Endodermal cell (in vitro differentiated cells): ENCODE measurements at regions not wholly inside any gene's neighbourhood (a gene's known extent, or its start where the extent isn't known, plus 50 kb on each side); places are given as distances from the start of the nearest gene placed in this dataset.

Experiments used
- DNase-seq: peaks from one replicate; pipeline ENCODE4 v3.0.0-alpha.2; 2017
- H3K27ac ChIP-seq: 2 replicates; pipeline ENCODE4 v1.5.1; 2013; ENCODE audit warnings: mild to moderate bottlenecking, low read depth, low read length, moderate library complexity
- H3K27me3 ChIP-seq: 2 replicates; pipeline ENCODE4 v1.6.1; 2013; ENCODE audit warnings: mild to moderate bottlenecking, low read length, moderate library complexity; ENCODE audit not compliant: insufficient read depth, control insufficient read depth, poor library complexity, severe bottlenecking
- H3K36me3 ChIP-seq: 2 replicates; pipeline ENCODE4 v1.7.0; 2013; ENCODE audit warnings: mild to moderate bottlenecking, low read length, moderate library complexity; ENCODE audit not compliant: control insufficient read depth, insufficient read depth
- H3K4me1 ChIP-seq: one replicate; pipeline ENCODE4 v1.7.0; 2013; ENCODE audit warnings: low read length; ENCODE audit not compliant: control insufficient read depth, insufficient read depth
- H3K4me3 ChIP-seq: 2 replicates; pipeline ENCODE4 v1.5.1; 2013; ENCODE audit warnings: mild to moderate bottlenecking, low read length, moderate library complexity
- H3K9ac ChIP-seq: 2 replicates; pipeline ENCODE4 v1.6.1; 2013; ENCODE audit warnings: mild to moderate bottlenecking, low read length, moderate library complexity; ENCODE audit not compliant: poor library complexity, severe bottlenecking; ENCODE audit errors: extremely low read depth
- H3K9me3 ChIP-seq: 2 replicates; pipeline ENCODE4 v1.6.1; 2013; ENCODE audit warnings: mild to moderate bottlenecking, low read length, moderate library complexity; ENCODE audit not compliant: control insufficient read depth
- H3K27ac Mint-ChIP-seq: 2 replicates; pipeline ENCODE4 v1.8.0; 2020; ENCODE audit warnings: mixed read lengths
- H3K27me3 Mint-ChIP-seq: 2 replicates; pipeline ENCODE4 v1.8.0; 2021; ENCODE audit warnings: mild to moderate bottlenecking, mixed read lengths; ENCODE audit not compliant: insufficient read depth
- H3K36me3 Mint-ChIP-seq: 2 replicates; pipeline ENCODE4 v1.8.0; 2020; ENCODE audit warnings: low read depth, mixed read lengths
- H3K4me1 Mint-ChIP-seq: 2 replicates; pipeline ENCODE4 v1.8.0; 2020; ENCODE audit warnings: mixed read lengths
- H3K4me3 Mint-ChIP-seq: 2 replicates; pipeline ENCODE4 v1.8.0; 2020; ENCODE audit warnings: mild to moderate bottlenecking, moderate library complexity, mixed read lengths
- H3K9me3 Mint-ChIP-seq: 2 replicates; pipeline ENCODE4 v1.8.0; 2020; ENCODE audit warnings: mild to moderate bottlenecking, mixed read lengths
- CTCF ChIP-seq: fragments of 200-600 bp; sonication (generic); conservative IDR thresholded peaks from 2 replicates; pipeline ENCODE4 v1.5.0; 2021; ENCODE audit warnings: antibody characterized with exemption, mild to moderate bottlenecking
- WGBS, 2 experiments: methylation state at CpG; one replicate each; pipeline versions ENCODE4 v1.1.5 to v1.1.7; 2013; ENCODE audit warnings: missing lambda C conversion rate in 2 of 2, mixed read lengths in 1 of 2; ENCODE audit not compliant: insufficient coverage in 1 of 2, insufficient read length in 1 of 2; 5-methylcytosine and 5-hydroxymethylcytosine counted together

GRCh38 chr12:127275416-127275815, 991.6 kb upstream of the TMEM132C start:
- no peaks in the 10 kb centered on the region for H3K4me1 Mint-ChIP-seq
- no peak overlapping the region for H3K4me3 Mint-ChIP-seq
- no peaks in the 10 kb centered on the region for H3K36me3 ChIP-seq
- H3K4me1 ChIP-seq: no peaks in the 10 kb centered on the region
- peaks cover 24% of the 10 kb centered on the region for H3K27me3 Mint-ChIP-seq
- H3K9ac ChIP-seq: no peak overlapping the region
- no peaks in the 10 kb centered on the region for H3K9me3 Mint-ChIP-seq
- no peak for TF ChIP-seq CTCF
- no peak overlapping the region for H3K27ac Mint-ChIP-seq
- WGBS, 2 experiments: 87 to 91% methylated on average over 3 to 4 of the region's 4 CpGs
- H3K27ac ChIP-seq: no peak overlapping the region
- H3K4me3 ChIP-seq: no peak overlapping the region
- H3K27me3 ChIP-seq: peaks cover 14% of the 10 kb centered on the region
- H3K9me3 ChIP-seq: no peaks in the 10 kb centered on the region
- DNase-seq: no peak
- H3K36me3 Mint-ChIP-seq: no peaks in the 10 kb centered on the region

GRCh38 chr12:127277882-127278281, 989.1 kb upstream of the TMEM132C start:
- Histone ChIP-seq H3K9me3 (no peaks in the 10 kb centered on the region), H3K27ac (no peak overlapping the region), H3K27me3 (peaks cover 22% of the 10 kb centered on the region), H3K4me3 (no peak overlapping the region), H3K9ac (no peak overlapping the region), H3K4me1 (no peaks in the 10 kb centered on the region), H3K36me3 (no peaks in the 10 kb centered on the region)
- DNase-seq: no peak
- Mint-ChIP-seq H3K27ac (no peak overlapping the region), H3K4me3 (no peak overlapping the region), H3K4me1 (no peaks in the 10 kb centered on the region), H3K9me3 (no peaks in the 10 kb centered on the region), H3K36me3 (no peaks in the 10 kb centered on the region), H3K27me3 (peaks cover 32% of the 10 kb centered on the region)
- WGBS, 2 experiments: 61 to 69% methylated on average over 4 to 7 of the region's 7 CpGs
- TF ChIP-seq CTCF: no peak

- Histone ChIP-seq H3K4me3 (no peak overlapping the region), H3K27ac (no peak overlapping the region), H3K36me3 (no peaks in the 10 kb centered on the region), H3K27me3 (peaks cover 24% of the 10 kb centered on the region), H3K9me3 (no peaks in the 10 kb centered on the region), H3K9ac (no peak overlapping the region), H3K4me1 (no peaks in the 10 kb centered on the region)
- 93 to 95% methylated on average over 3 of the region's 3 CpGs for WGBS, 2 experiments
- H3K9me3 Mint-ChIP-seq: no peaks in the 10 kb centered on the region
- H3K27me3 Mint-ChIP-seq: peaks cover 34% of the 10 kb centered on the region
- no peaks in the 10 kb centered on the region for H3K36me3 Mint-ChIP-seq
- H3K4me3 Mint-ChIP-seq: no peak overlapping the region
- no peak for DNase-seq
- no peak overlapping the region for H3K27ac Mint-ChIP-seq
- no peaks in the 10 kb centered on the region for H3K4me1 Mint-ChIP-seq
- no peak for TF ChIP-seq CTCF
Measured at GRCh38 chr12:127278351-127278750, 988.6 kb upstream of the TMEM132C start.
